GM18502 (cell line): ENCODE measurements at regions not wholly inside any gene's neighbourhood (a gene's known extent, or its start where the extent isn't known, plus 50 kb on each side); places are given as distances from the start of the nearest gene placed in this dataset.
"Not testable (repeated sequence)": the region's sequence is repeated elsewhere in the genome, so short reads cannot be mapped to it uniquely, and the experiment has no call there.

Experiments used
- ATAC-seq: cut with Tn5 transposase; IDR thresholded peaks from one replicate; pipeline ENCODE4 v1.9.1; 2021; ENCODE audit warnings: mild to moderate bottlenecking; ENCODE audit not compliant: unreplicated experiment, poor library complexity

DNA sequence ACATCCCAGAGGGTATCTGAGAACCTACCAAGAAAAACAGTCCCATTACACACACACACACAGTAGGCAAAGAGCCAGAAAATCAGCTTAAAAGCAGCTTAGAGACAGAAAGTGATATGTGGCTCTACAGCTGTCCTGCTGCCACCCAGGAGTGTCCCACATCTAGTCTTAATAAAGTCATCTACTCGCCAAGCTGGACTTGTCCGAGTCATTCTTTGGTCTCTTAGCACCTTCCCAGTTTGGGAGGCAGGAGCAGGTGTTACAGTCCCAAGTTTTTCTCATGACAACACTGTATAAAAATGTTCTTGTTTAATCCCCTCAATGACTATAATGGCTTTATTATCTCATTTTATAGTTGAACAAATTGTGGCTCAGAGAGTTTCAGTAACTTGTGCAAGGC is 252.5 kb upstream of the CASK start:
- no peak for ATAC-seq

DNA sequence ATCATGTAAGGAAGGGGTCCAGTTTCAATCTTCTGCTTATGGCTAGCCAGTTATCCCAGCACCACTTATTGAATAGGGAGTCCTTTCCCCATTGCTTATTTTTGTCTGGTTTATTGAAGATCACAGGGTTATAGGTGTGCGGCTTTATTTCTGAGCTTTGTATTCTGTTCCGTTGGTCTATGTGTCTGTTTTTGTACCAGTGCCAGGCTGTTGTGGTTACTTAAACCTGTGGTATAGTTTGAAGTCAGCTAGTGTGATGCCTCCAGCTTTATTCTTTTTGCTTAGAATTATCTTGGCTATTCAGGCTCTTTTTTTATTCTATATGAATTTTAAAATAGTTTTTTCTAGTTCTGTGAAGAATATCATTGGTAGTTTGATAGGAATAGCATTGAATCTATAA is 234.6 kb upstream of the CASK start:
- not testable (repeated sequence) for ATAC-seq

DNA sequence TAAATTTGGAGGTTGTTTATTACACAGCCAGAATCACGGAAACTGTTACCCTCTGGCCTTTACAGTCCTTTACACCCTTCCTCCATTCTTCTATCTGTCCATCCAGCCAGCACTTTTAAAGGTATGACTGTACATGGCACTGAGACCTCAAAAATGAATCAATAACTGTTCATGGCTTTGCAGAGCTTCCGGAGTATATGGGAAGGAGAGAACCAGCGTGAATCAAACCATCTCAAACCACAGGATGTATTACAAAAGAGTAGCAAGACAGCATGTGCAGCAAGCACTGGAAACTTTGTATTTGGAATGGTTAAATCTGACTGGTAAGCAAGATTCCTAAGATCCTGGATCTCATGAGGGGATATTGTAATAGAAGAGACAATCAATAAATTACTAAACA is 228.5 kb upstream of the CASK start:
- ATAC-seq: no peak

DNA sequence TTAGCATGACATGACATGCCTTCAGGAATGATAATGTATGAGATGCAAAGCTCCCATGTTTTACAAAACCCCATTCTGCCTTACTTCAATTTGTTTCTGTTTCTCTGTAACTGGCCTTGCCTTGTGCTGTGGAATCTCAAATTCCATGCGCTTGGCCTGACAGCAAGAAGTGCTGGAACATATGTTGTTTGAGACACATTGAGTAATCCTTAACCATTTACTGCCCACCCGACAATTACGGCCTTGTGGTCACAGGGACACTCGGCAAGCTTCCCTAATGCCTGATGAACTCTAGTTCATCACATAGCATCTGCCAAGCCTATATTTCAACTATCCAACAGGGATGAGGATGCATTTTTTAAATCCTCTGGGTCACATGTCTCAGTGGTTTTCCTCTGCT is 226.4 kb upstream of the CASK start:
- no peak for ATAC-seq

DNA sequence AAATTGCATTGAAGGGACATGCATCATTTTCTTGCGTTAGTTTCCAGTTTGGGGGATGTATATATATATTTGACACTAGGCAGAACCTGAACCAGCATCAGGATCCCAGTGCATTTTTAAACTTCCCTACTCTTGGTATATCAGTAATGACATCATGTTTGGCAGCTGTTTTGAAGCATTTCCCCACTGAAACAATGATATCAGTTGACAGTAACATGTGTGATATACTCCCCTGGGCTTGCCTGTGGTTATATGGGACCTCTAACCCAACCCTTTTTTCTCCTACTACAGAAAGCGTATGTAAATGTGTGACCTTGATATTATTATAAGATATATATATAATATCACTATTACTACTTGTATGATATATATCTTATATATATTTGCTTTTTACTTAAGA is 225.9 kb upstream of the CASK start:
- ATAC-seq: no peak

DNA sequence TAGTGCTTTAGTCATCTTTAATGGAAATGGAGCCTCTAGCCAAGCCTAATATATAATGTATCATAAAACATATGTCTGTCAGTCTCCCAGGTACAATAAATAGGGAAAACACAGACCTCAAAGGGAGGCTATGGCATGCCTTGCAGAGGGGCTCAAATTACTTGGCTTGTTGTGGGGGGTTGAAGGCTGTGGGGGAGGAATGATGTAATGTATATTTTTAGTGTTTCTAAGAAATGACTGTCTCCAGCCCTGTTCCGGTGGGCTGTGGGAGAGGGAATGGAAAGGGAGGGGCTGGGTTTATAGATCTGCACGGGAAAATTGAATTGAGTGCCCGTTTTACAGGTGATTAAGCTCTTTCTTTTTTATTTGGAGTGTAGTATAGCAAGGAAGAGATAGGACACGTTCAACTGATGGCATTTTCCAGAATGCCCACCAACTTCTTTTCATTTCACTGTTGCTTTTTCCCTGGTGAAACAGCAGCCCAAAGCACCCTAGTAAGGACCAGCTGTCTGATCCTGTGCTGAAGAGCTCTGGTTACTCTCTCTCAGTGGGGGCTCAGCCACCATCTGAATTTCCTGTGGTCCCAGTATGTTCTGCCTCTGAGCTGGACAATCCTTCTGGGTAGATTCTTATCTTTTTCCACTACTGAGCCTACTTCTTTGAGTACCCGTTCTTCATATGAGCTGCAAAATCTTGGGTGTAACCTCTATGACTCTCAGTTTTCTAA is 220.7 kb upstream of the CASK start:
- ATAC-seq: no peak

DNA sequence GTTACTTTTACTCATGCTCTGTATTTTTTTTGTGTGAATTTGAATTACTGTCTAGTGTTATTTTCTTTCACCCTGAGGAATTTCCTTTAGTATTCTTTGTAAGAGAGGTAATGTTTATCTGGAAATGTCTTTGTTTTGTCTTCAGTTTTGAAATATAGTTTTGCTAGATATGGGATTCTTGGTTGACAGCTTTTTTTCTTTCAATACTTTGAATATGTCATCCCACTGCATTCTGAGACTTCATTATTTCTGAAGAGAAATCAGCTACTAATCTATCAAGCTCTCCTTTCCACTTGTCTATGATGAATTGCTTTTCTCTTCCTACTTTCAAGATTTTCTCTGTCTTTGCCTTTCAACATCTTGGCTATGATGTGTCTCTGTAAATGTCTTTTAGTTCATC is 217.0 kb upstream of the CASK start:
- ATAC-seq: no peak

DNA sequence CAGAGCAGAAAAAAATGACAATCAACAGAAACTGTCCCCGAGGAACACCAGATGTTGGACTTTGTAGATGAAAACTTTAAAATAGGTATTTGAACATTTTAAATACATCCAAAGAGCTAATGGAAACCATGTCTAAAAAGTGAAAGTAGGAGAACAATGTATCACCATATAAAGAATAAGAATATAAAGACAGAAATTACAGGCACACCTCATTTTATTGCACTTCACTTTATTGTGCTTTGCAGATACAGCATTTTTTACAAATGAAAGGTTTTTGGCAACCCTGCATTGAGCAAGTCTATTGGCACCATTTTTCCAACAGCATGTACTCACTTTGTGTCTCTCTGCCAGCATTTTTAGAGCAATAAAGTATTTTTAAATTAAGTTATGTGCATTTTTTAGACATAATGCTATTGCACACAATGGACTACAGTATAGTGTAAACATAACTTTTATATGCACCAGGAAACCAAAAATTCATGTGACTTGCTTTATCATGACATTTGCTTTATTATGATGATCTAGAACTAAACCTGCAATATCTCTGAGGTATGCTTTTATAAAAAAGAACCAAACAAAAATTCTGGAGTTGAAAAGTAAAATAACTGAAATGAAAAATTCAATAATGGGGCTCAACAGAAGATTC is 212.4 kb upstream of the CASK start:
- no peak for ATAC-seq

DNA sequence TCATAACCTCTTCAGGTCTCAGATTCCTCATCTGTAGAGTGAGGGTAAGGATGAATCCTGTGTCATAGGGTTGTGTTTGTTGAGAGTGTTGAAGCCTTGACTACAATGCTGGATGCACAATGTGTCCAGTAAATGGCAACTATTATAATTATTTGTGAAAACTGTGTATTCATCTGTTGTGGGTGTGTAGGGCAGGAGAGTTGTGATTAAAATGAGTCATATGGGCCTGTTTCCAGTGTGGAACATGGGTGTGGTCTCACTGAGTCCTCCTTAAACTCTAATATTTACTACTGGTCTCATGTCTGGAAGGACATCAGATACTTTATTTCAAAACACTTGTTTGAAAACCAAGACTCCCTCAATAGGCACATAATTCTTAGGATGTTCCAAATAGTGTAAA is 208.5 kb upstream of the CASK start:
- no peak for ATAC-seq

DNA sequence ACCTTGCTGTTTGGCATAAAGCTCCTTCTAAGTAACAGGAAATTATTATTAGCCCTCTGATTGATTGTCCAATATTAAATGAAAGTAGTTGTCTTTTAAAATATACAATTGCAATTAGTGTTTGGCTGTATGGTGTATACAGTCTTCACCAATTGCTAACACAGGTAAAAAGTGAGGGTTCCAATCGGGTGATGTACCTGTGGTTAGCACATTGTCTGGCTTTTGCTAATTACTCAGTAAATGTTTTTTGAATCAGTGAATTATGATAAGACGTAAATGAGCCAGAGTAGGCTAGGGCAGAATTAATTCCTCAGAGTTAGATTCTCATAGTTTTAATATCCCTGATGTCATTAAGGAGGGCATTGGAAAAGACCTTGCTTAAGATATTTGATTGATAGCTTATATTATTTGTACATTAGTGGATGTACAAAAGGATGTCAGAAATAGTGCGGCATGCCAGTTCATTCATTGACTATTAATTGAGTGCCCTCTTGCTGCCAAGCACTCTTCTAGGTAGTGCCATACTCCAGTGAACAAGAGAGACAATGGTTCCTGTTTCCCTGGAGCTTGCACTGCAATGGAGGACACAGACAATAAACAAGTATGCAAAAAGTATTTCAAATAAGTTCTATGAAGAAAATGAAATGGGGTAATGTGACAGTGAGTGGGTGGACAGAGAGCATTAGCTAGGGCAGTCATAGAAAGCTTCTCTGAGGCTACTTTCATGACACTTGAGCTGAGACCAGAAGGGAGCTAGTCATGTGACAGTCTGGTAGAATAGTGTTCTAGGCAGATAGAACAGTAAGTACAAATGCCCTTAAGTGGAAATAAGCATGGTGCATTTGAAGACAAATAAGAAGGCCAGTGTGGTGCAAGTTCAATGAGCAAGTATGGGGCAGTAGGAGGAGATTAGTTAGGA is 205.9 kb upstream of the CASK start:
- no peak for ATAC-seq

DNA sequence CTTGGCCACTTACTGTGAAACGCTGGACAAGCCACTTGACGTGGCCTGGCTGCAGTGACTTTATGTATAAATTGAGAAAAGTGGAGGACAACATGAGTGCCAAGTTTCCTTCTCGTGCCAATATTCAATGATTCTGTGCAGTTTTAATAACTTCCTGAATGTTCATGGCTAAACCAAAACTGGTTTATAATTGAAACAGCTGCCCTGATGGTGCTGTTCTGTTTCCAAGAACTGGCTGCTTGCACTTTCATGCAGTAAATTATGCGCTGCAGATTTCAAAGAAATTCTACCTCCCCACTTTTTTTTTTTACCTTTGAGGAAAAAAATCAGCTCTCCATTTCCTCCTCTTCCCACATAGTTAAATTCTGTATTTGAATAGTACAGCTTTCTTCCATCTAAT is 205.2 kb upstream of the CASK start:
- no peak for ATAC-seq

DNA sequence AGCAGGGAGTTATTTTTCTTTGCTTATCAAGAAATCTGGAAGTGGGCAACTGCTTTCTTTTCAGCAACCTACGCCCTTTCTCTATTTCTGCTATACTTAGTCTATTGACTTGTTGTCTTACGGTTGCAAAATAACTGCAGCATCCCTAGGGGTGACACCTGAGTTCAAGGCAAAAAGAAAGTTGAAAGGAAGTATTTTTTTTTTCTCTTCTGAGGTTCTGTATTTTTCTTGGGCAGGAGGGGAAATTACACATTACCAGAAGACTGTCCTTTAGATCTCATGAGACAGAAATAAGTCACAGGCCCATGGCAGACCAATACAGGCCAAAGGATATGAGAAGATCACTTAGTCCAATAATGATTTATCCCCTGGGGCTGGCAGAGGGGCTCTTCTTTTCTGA is 204.7 kb upstream of the CASK start:
- ATAC-seq: peak; percentile 67

DNA sequence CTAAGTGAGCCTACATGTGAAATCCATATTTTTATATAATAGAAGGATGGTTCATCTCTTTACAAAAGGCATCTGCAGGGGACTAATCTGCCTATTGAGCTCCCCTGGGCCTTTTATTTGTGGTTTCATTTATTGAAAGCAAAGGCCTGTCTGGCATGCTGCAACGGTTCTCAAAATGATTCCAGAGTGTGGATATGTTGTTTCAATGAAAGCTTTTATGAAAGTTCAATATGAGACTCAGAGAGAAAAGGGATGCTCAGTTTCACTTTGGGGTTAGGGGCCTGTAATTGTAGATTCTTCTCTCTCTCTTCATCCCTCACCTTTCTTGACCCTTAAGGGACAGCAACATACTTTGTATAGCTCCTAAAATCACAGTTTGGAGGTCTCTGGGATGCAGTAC is 204.2 kb upstream of the CASK start:
- peak; percentile 36 for ATAC-seq

DNA sequence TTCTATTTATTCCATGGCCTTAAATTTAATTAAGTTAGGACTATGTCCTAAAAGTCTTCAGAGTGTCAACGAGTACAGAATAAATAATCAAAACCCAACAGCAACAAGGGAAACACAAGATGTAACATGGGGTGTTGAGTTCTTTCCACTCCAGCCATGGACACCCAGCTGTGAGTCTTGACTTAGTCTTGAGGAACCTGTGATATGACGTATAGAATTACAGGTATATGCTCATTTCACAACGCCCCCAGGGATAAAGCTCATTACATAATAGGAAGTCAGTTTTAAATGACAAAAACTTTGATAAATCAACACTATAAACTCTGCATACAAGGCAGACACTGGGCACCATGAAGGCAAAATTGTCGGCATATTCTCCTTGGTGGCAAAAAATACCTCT is 200.0 kb upstream of the CASK start:
- ATAC-seq: no peak

DNA sequence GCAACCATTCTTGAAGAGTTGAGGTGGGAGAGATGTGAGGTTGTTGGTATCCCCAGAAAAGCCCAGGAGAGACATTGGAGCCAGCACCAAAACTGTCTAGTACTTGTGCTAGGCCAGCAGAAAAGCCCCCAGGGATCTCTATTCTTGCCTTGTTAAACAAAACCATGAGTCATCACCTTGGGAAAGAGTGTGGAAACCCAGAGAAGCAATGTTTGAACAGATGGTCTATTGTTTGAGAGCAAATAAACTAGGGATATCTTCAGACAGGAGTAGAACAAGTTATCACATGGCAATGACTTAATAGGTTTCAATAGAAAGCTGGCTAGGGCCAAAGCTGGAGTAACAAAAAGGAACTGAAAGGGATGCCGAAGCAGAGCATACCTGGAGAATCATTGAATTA is 195.7 kb upstream of the CASK start:
- no peak for ATAC-seq

DNA sequence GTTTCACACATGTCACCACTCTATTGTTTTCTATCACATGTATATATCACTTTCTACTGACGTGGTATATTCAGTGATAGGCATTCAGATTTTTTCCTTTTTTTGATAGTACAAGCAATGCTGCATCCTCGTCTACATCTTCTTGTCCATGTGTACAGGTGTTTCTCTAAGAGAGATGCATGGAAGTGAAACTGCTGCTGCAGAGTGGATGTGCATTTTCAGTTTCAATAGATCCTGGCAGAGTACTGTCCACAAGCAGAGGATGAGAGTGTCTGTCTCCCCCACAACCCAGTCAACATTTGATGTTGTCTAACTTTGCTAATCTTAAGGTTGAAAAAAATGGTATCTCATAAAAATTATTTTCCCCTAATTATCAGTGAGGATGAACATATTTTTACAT is 194.0 kb upstream of the CASK start:
- peak; percentile 96 for ATAC-seq

DNA sequence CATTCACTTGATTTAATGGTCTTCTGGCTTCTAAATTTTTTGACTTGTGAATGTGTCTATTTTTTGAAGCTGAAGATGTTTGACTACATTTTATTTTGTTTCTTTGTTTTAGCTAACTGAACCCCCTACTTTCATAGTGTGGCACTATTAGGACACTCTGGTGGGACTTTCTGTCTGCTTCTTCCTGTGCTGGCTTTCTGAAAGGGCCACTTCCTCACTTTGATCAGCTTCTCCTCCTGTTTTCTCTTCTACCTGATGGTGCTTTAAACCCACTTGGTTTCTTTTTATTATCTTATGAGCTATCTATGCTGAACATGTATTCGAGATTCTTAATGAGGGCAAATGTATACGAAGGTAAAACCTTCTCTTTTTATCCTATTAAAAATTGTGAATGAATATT is 186.1 kb upstream of the CASK start:
- ATAC-seq: no peak

DNA sequence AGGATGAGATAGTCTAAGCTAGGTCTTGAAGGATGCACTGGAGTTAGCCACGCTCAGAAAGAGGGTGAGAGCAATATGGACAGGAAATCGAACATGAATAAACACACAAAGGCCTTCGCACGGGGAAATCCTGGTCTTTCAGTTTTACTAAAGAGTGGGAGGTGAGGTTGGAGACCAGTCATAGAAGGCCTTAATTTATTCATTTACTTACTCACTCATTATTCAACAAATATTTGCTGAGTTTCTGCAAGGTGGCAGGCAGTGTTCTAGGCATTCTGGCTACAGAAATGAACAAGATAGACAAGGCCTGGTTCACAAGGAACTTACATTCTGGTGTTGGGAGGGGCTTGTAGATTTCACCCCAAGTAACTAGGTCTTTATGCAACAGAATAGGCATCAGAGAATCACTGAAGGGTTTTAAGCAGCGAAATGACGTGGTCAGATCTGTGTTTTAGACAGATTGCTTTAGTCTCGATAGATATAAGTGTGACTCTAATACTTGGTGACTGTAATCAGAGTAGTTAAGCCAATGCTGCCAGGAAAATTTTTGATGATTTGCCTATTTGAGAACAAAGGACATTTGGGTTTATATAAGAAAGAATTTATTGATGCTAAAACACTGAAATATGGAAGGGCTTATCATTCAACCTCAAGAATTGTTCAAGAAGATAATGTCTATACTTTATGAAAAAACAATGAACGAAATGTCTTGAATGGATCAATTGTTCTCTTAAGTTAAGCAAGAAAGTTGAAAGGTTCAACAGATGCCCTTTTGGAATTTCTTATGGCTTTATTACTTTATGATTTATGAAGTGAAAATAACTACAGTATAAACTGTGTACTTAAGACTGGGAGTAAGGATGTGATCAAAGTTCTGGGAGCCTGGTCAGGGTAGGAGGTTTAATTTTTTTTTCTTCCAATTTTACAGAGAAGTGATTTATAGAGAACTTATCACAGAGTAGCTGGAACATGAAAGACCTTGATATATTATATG is 184.4 kb upstream of the CASK start:
- ATAC-seq: peak; percentile 78

DNA sequence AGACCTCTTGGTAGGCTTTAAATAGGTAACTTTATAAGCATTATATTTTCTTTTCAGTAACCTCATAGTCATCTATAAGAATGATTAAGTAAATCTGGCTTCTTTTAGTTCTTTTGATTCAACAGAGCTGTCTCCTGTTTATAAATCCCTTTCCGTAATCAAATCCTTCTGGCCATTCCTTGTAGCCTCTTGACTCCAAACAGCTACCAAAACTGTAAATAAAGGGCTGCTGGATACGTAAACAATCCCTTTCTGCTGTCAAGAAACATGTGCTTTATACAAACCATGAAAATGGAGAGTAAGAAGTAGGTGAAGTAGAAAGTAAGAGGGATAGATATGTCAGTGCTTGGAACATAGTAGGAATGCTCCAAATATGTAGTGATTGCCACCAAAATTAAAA is 183.2 kb upstream of the CASK start:
- no peak for ATAC-seq
